Mesendoderm (in vitro differentiated cells): ENCODE measurements at regions not wholly inside any gene's neighbourhood (a gene's known extent, or its start where the extent isn't known, plus 50 kb on each side); places are given as distances from the start of the nearest gene placed in this dataset.

Source experiments
- DNase-seq: peaks from one replicate; pipeline ENCODE4 v3.0.0; 2013
- H2AK5ac ChIP-seq: 2 replicates; pipeline ENCODE4 v1.6.1; 2013; ENCODE audit warnings: low read length, inconsistent platforms
- H2BK120ac ChIP-seq: 2 replicates; pipeline ENCODE4 v1.6.1; 2013; ENCODE audit warnings: low read depth, mild to moderate bottlenecking, low read length, moderate library complexity, mixed read lengths
- H2BK15ac ChIP-seq: replicated peaks from 2 replicates; pipeline ENCODE4 v1.6.1; 2013; ENCODE audit warnings: low read depth, mild to moderate bottlenecking, moderate library complexity
- H2BK5ac ChIP-seq: 2 replicates; pipeline ENCODE4 v1.6.1; 2013; ENCODE audit warnings: low read length, inconsistent platforms
- H3K18ac ChIP-seq: 2 replicates; pipeline ENCODE4 v1.6.1; 2013; ENCODE audit warnings: mild to moderate bottlenecking, low read length, mixed read lengths
- H3K23ac ChIP-seq: one replicate; pipeline ENCODE4 v1.6.1; 2013; ENCODE audit warnings: low read length
- H3K27ac ChIP-seq: 2 replicates; pipeline ENCODE4 v1.5.1; 2013; ENCODE audit warnings: low read depth, mild to moderate bottlenecking, inconsistent platforms, low read length, moderate library complexity
- H3K27me3 ChIP-seq: 2 replicates; pipeline ENCODE4 v1.6.1; 2013; ENCODE audit warnings: low read length, control low read depth, mild to moderate bottlenecking, inconsistent platforms; ENCODE audit not compliant: insufficient read depth, poor library complexity
- H3K36me3 ChIP-seq: 2 replicates; pipeline ENCODE4 v1.6.1; 2013; ENCODE audit warnings: low read length, inconsistent platforms; ENCODE audit not compliant: control insufficient read depth, insufficient read depth
- H3K4ac ChIP-seq: one replicate; pipeline ENCODE4 v1.6.1; 2013; ENCODE audit warnings: low read depth, mild to moderate bottlenecking, low read length, moderate library complexity
- H3K4me1 ChIP-seq: 2 replicates; pipeline ENCODE4 v1.6.1; 2013; ENCODE audit warnings: low read depth, low read length, inconsistent platforms; ENCODE audit not compliant: control insufficient read depth
- H3K4me2 ChIP-seq: 2 replicates; pipeline ENCODE4 v1.6.1; 2013; ENCODE audit warnings: low read length
- H3K4me3 ChIP-seq: 2 replicates; pipeline ENCODE4 v1.5.1; 2013; ENCODE audit warnings: mild to moderate bottlenecking, low read length
- H3K56ac ChIP-seq: one replicate; pipeline ENCODE4 v1.6.1; 2013; ENCODE audit warnings: low read length
- H3K79me1 ChIP-seq: 2 replicates; pipeline ENCODE4 v1.6.1; 2013; ENCODE audit warnings: low read length, inconsistent platforms
- H3K79me2 ChIP-seq: 2 replicates; pipeline ENCODE4 v1.6.1; 2013; ENCODE audit warnings: mild to moderate bottlenecking, low read length; ENCODE audit not compliant: control insufficient read depth, insufficient read depth
- H3K9ac ChIP-seq: 2 replicates; pipeline ENCODE4 v1.6.1; 2013; ENCODE audit warnings: low read length, inconsistent platforms
- H4K5ac ChIP-seq: one replicate; pipeline ENCODE4 v1.6.1; 2013; ENCODE audit warnings: low read length
- H4K8ac ChIP-seq: one replicate; pipeline ENCODE4 v1.6.1; 2013; ENCODE audit warnings: low read depth, mild to moderate bottlenecking, control low read depth, low read length, moderate library complexity
- WGBS: extraction: QIAGEN DNeasy Blood & Tissue Kit; methylation state at CpG from one replicate; pipeline ENCODE4 v1.1.7; 2013; ENCODE audit warnings: low lambda C conversion rate, missing lambda C conversion rate; ENCODE audit not compliant: insufficient coverage; ENCODE audit errors: extremely low coverage; 5-methylcytosine and 5-hydroxymethylcytosine counted together

DNA sequence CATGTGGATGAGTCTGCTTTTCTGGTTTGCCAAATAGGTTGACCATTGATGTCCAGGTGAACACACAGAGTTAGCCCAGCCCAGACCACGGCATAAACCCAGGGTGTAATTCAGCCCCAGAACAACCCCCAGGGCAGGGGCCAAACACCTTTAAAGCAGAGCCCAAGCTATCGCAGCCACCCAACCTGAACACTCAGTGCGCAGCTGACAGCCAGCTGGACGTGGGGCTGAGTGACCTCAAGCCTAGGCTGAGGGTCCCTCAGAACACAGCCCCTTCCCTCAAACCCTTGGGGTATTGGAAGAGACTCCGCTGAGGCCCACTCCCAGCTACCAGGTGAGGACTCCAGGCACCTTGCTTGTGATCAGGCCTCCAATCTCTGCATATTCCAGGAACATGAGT, 161.5 kb upstream of the NECTIN1 start:
- Histone ChIP-seq H2BK15ac (no peak overlapping the region), H4K8ac (no peak overlapping the region), H3K27me3 (no peaks in the 10 kb centered on the region), H3K4ac (no peak overlapping the region), H3K4me3 (no peak overlapping the region), H2BK120ac (no peak overlapping the region), H4K5ac (no peak overlapping the region), H2AK5ac (no peak overlapping the region), H3K18ac (no peak overlapping the region), H3K27ac (no peak overlapping the region), H3K79me1 (no peaks in the 10 kb centered on the region), H3K4me2 (no peak overlapping the region), H3K36me3 (no peaks in the 10 kb centered on the region), H2BK5ac (no peak overlapping the region), H3K9ac (no peak overlapping the region), H3K4me1 (peaks cover 14% of the 10 kb centered on the region), H3K79me2 (no peaks in the 10 kb centered on the region), H3K56ac (no peak overlapping the region), H3K23ac (no peak overlapping the region)
- DNase-seq = no peak
- WGBS = no CpG with 5 or more reads among the region's 5 CpGs

DNA sequence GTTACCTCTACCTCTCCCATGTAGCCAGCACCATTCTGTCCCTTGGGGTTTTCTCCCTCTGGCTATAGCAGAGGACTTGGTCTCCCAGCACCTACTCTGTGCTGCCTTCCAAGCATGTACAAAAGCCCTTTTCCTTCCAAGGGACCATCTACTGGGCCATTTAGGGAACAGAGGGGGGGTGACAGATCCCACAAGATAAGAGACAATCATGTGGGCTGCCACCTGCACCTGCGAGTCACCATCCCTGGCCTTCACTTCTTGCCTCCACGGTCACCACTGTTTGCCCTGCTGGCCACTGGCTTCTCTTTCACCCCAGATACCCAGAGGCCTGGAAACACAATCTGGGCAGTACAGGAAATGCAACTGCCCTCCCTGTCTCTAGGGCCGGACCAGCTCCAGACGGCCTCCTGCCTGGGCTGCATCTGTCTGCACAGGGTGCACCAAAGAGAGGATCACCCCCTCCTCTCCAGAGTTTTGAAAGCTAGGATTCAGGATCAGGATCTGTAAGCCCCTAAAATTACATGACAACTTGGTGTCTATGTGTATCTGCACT, 160.8 kb upstream of the NECTIN1 start:
- no CpG with 5 or more reads among the region's 4 CpGs for WGBS
- H2BK5ac ChIP-seq = no peak overlapping the region
- peaks cover 14% of the 10 kb centered on the region for H3K4me1 ChIP-seq
- no peak overlapping the region for H3K27ac ChIP-seq
- H3K4me3 ChIP-seq = no peak overlapping the region
- no peak overlapping the region for H3K9ac ChIP-seq
- no peak overlapping the region for H2BK120ac ChIP-seq
- no peak overlapping the region for H2BK15ac ChIP-seq
- no peaks in the 10 kb centered on the region for H3K79me1 ChIP-seq
- H4K8ac ChIP-seq = no peak overlapping the region
- no peak overlapping the region for H4K5ac ChIP-seq
- H3K4ac ChIP-seq = no peak overlapping the region
- no peaks in the 10 kb centered on the region for H3K79me2 ChIP-seq
- H3K56ac ChIP-seq = no peak overlapping the region
- no peak overlapping the region for H2AK5ac ChIP-seq
- no peak overlapping the region for H3K23ac ChIP-seq
- no peak overlapping the region for H3K4me2 ChIP-seq
- DNase-seq = no peak
- H3K27me3 ChIP-seq = no peaks in the 10 kb centered on the region
- no peak overlapping the region for H3K18ac ChIP-seq
- no peaks in the 10 kb centered on the region for H3K36me3 ChIP-seq

DNA sequence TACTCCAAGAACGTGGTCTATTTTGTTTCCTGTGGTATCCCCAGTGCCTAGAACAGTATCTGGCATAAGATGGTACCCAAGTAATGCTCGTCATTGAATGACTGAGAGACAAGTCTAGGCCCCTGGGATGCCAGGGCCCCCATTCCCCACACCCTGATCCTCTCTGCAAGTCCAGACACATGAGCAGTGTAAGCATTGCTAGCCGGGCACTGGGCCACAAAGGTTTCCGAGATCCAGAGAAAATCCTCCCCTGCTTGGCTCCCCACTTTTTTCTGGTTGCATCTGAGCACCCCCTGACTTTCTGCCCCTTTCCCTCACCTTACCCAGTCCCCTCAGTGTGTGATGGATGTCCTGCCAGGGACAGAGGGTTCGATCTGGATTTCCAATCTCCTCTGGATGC, 160.1 kb upstream of the NECTIN1 start:
- Histone ChIP-seq H2BK120ac (no peak overlapping the region), H3K4me2 (no peak overlapping the region), H3K4me3 (no peak overlapping the region), H3K27me3 (no peaks in the 10 kb centered on the region), H3K27ac (no peak overlapping the region), H3K79me1 (no peaks in the 10 kb centered on the region), H3K79me2 (no peaks in the 10 kb centered on the region), H3K4me1 (peaks cover 14% of the 10 kb centered on the region), H3K18ac (no peak overlapping the region), H3K9ac (no peak overlapping the region), H3K23ac (no peak overlapping the region), H3K4ac (no peak overlapping the region), H3K56ac (no peak overlapping the region), H4K8ac (no peak overlapping the region), H2AK5ac (no peak overlapping the region), H4K5ac (no peak overlapping the region), H2BK15ac (no peak overlapping the region), H2BK5ac (no peak overlapping the region), H3K36me3 (no peaks in the 10 kb centered on the region)
- no CpG with 5 or more reads among the region's 5 CpGs for WGBS
- DNase-seq = no peak

DNA sequence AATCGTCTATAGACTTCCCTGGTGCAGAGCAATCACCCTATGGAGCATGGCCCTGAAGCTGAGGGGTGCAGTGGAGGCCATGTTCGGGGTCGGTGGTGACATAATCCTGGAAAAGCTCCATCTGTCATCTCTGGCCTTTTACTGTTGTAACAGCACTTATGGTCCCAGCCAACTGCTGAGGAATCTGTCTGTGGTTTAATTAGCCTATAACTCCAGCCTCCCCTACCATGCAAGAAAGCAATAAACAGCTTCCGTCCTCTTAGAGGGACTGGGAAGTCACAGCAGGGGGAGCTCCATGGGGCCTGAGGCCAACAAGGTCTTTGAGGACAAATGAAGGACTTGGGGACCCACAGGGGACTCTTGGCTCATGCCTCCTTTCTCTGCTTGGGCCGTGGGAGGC, 159.1 kb upstream of the NECTIN1 start:
- H3K18ac ChIP-seq = no peak overlapping the region
- no peak overlapping the region for H2AK5ac ChIP-seq
- H3K4me2 ChIP-seq = no peak overlapping the region
- no peak for DNase-seq
- H3K27me3 ChIP-seq = no peaks in the 10 kb centered on the region
- H4K8ac ChIP-seq = no peak overlapping the region
- H3K36me3 ChIP-seq = no peaks in the 10 kb centered on the region
- no peak overlapping the region for H3K4ac ChIP-seq
- no peak overlapping the region for H3K23ac ChIP-seq
- H3K79me2 ChIP-seq = no peaks in the 10 kb centered on the region
- H3K79me1 ChIP-seq = no peaks in the 10 kb centered on the region
- peaks cover 14% of the 10 kb centered on the region for H3K4me1 ChIP-seq
- H3K56ac ChIP-seq = no peak overlapping the region
- H2BK120ac ChIP-seq = no peak overlapping the region
- no peak overlapping the region for H2BK15ac ChIP-seq
- WGBS = no CpG with 5 or more reads among the region's 5 CpGs
- no peak overlapping the region for H4K5ac ChIP-seq
- H3K4me3 ChIP-seq = no peak overlapping the region
- H3K9ac ChIP-seq = no peak overlapping the region
- no peak overlapping the region for H2BK5ac ChIP-seq
- H3K27ac ChIP-seq = no peak overlapping the region

DNA sequence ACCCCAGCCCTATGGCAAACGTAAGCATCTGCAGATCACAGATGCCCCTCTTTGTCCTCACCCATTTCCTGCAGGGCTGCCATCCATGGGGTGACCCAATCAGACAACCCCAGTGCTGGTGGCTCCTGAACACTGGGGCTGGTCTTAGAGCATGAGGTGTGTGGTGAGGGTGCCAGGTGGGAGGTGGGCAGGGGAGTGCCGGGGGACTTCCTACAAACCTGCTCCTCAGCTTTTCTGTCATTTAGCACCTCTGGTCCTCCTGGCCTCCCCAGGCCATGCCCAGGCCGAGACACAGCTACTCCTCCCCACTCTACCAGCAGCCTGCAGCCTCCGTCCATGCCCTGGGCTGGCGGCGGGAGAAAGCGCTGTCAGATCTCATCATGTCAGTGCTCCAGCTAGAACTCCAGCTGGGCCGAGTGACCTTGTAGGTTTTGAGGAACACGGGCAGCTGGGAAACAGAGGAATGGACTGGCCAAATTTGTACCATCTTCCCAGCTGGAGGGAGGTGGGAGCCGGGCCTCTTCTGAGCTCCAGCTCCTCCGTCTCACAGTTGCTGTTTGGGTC, 157.7 kb upstream of the NECTIN1 start:
- no peak overlapping the region for H3K27ac ChIP-seq
- H2BK120ac ChIP-seq = no peak overlapping the region
- DNase-seq = no peak
- no peak overlapping the region for H4K8ac ChIP-seq
- H3K4me1 ChIP-seq = peaks cover 13% of the 10 kb centered on the region
- WGBS = no CpG with 5 or more reads among the region's 11 CpGs
- no peaks in the 10 kb centered on the region for H3K79me2 ChIP-seq
- H3K4me3 ChIP-seq = no peak overlapping the region
- no peaks in the 10 kb centered on the region for H3K36me3 ChIP-seq
- no peak overlapping the region for H3K18ac ChIP-seq
- H3K56ac ChIP-seq = no peak overlapping the region
- H3K4me2 ChIP-seq = no peak overlapping the region
- no peaks in the 10 kb centered on the region for H3K27me3 ChIP-seq
- H3K23ac ChIP-seq = no peak overlapping the region
- no peaks in the 10 kb centered on the region for H3K79me1 ChIP-seq
- no peak overlapping the region for H2AK5ac ChIP-seq
- H2BK5ac ChIP-seq = no peak overlapping the region
- no peak overlapping the region for H2BK15ac ChIP-seq
- H3K4ac ChIP-seq = no peak overlapping the region
- no peak overlapping the region for H4K5ac ChIP-seq
- H3K9ac ChIP-seq = no peak overlapping the region
